ENCODE measurements at regions not wholly inside any gene's neighbourhood (a gene's known extent, or its start where the extent isn't known, plus 50 kb on each side); places are given as distances from the start of the nearest gene placed in this dataset.

GRCh38 chr5:19001539-19001938 lies 986.5 kb downstream of the CDH18 start:
- no peaks in the 10 kb centered on the region for H3K4me1 ChIP-seq
- DNase-seq (ENCODE audit: low spot score in 2 of 2) = no peak
- no peak overlapping the region for H3K27ac ChIP-seq
- H3K27me3 ChIP-seq = no peaks in the 10 kb centered on the region
- intact Hi-C loops (cut with DNase I; ENCODE audit: low total_unique reads) = no loop called here
- TF ChIP-seq POLR2AphosphoS5 (IDR thresholded peaks at IDR 0.05) (no peak), POLR2A (IDR thresholded peaks at IDR 0.05) (no peak), CTCF (IDR thresholded peaks at IDR 0.05) (no peak)
- no peak overlapping the region for H3K4me3 ChIP-seq
- H3K9me3 ChIP-seq = no peaks in the 10 kb centered on the region
- no peaks in the 10 kb centered on the region for H3K36me3 ChIP-seq

GRCh38 chr5:19002111-19002510 lies 985.9 kb downstream of the CDH18 start:
- Histone ChIP-seq H3K27ac (no peak overlapping the region), H3K4me1 (no peaks in the 10 kb centered on the region), H3K36me3 (no peaks in the 10 kb centered on the region), H3K4me3 (no peak overlapping the region), H3K9me3 (no peaks in the 10 kb centered on the region), H3K27me3 (no peaks in the 10 kb centered on the region)
- no peak for DNase-seq (ENCODE audit: low spot score in 2 of 2)
- intact Hi-C loops (cut with DNase I; ENCODE audit: low total_unique reads) = no loop called here
- TF ChIP-seq POLR2AphosphoS5 (IDR thresholded peaks at IDR 0.05) (no peak), CTCF (IDR thresholded peaks at IDR 0.05) (no peak), POLR2A (IDR thresholded peaks at IDR 0.05) (no peak)

- Histone ChIP-seq H3K4me1 (no peaks in the 10 kb centered on the region), H3K4me3 (no peak overlapping the region), H3K27me3 (no peaks in the 10 kb centered on the region), H3K36me3 (no peaks in the 10 kb centered on the region), H3K27ac (no peak overlapping the region), H3K9me3 (no peaks in the 10 kb centered on the region)
- intact Hi-C loops (cut with DNase I; ENCODE audit: low total_unique reads) = no loop called here
- TF ChIP-seq POLR2AphosphoS5 (IDR thresholded peaks at IDR 0.05) (no peak), CTCF (IDR thresholded peaks at IDR 0.05) (no peak), POLR2A (IDR thresholded peaks at IDR 0.05) (no peak)
- DNase-seq (ENCODE audit: low spot score in 2 of 2) = no peak
These were observed 969.2 kb downstream of the CDH18 start for GRCh38 chr5:19018822-19019221.

- Histone ChIP-seq H3K27ac (no peak overlapping the region), H3K27me3 (no peaks in the 10 kb centered on the region)
- TF ChIP-seq POLR2AphosphoS5 (IDR thresholded peaks at IDR 0.05) (no peak), POLR2A (IDR thresholded peaks at IDR 0.05) (no peak), CTCF (IDR thresholded peaks at IDR 0.05) (no peak)
These were observed 956.5 kb downstream of the CDH18 start for GRCh38 chr5:19031491-19031890.

GRCh38 chr5:19035816-19036215 lies 952.2 kb downstream of the CDH18 start:
- Histone ChIP-seq H3K27me3 (no peaks in the 10 kb centered on the region), H3K27ac (no peak overlapping the region), H3K4me3 (no peak overlapping the region), H3K36me3 (no peaks in the 10 kb centered on the region), H3K4me1 (no peaks in the 10 kb centered on the region), H3K9me3 (no peaks in the 10 kb centered on the region)
- no peak for DNase-seq (ENCODE audit: low spot score in 2 of 2)
- TF ChIP-seq CTCF (IDR thresholded peaks at IDR 0.05) = no peak
- no peak for TF ChIP-seq POLR2AphosphoS5 (IDR thresholded peaks at IDR 0.05)
- no peak for TF ChIP-seq POLR2A (IDR thresholded peaks at IDR 0.05)
- intact Hi-C loops (cut with DNase I; ENCODE audit: low total_unique reads) = no loop called here

More at GRCh38 chr5:19031491-19031890, 956.5 kb downstream of the CDH18 start:
- no peak for DNase-seq (ENCODE audit: low spot score in 2 of 2)
- Histone ChIP-seq H3K4me1 (no peaks in the 10 kb centered on the region), H3K4me3 (no peak overlapping the region), H3K36me3 (no peaks in the 10 kb centered on the region), H3K9me3 (no peaks in the 10 kb centered on the region)
- intact Hi-C loops (cut with DNase I; ENCODE audit: low total_unique reads) = no loop called here

All from breast epithelium (tissue), 4 donors.